Activated CD4-positive, alpha-beta T cell treated with anti-CD3 and anti-CD28 coated beads, Interleukin-2, amount 50 U/mL, for 16 hours (primary cell): ENCODE measurements at regions not wholly inside any gene's neighbourhood (a gene's known extent, or its start where the extent isn't known, plus 50 kb on each side); places are given as distances from the start of the nearest gene placed in this dataset.
"Not testable (repeated sequence)": the region's sequence is repeated elsewhere in the genome, so short reads cannot be mapped to it uniquely, and the experiment has no call there.

Experiments
- DNase-seq: peaks from one replicate; pipeline ENCODE4 v3.0.0-alpha.2; 2020

GRCh38 chr16:52227851-52228250 is 319.1 kb downstream of the TOX3 start:
- no peak for DNase-seq

GRCh38 chr16:52212841-52213240 is 334.1 kb downstream of the TOX3 start:
- DNase-seq, result no peak

GRCh38 chr16:52209227-52209626 is 337.7 kb downstream of the TOX3 start:
- DNase-seq, result no peak

- DNase-seq, result no peak
Measured at GRCh38 chr16:52203096-52203495, 343.8 kb downstream of the TOX3 start.

GRCh38 chr16:52193441-52193840 is 353.5 kb downstream of the TOX3 start:
- DNase-seq, result no peak

GRCh38 chr16:52191531-52192134 is 355.3 kb downstream of the TOX3 start:
- DNase-seq, result peak; percentile 62

- DNase-seq, result no peak
Measured at GRCh38 chr16:52184336-52184735, 362.6 kb downstream of the TOX3 start.

GRCh38 chr16:52182840-52183239 is 364.1 kb downstream of the TOX3 start:
- no peak for DNase-seq

- no peak for DNase-seq
Measured at GRCh38 chr16:52174168-52174567, 372.8 kb downstream of the TOX3 start.

- DNase-seq, result no peak
Measured at GRCh38 chr16:52171481-52171880, 375.5 kb downstream of the TOX3 start.

GRCh38 chr16:52167328-52167727 is 379.6 kb downstream of the TOX3 start:
- DNase-seq, result no peak

GRCh38 chr16:52165961-52166360 is 381.0 kb downstream of the TOX3 start:
- no peak for DNase-seq

GRCh38 chr16:52149003-52149402 is 397.9 kb downstream of the TOX3 start:
- DNase-seq, result no peak

GRCh38 chr16:52141871-52142270 is 405.1 kb downstream of the TOX3 start:
- DNase-seq, result no peak

- no peak for DNase-seq
Measured at GRCh38 chr16:52128361-52128760, 418.6 kb downstream of the TOX3 start.

GRCh38 chr16:52123842-52124241 is 423.1 kb downstream of the TOX3 start:
- DNase-seq, result no peak

- no peak for DNase-seq
Measured at GRCh38 chr16:52123061-52123839, 423.7 kb downstream of the TOX3 start.

- no peak for DNase-seq
Measured at GRCh38 chr16:52117171-52117570, 429.8 kb downstream of the TOX3 start.

GRCh38 chr16:52114379-52114778 is 432.6 kb downstream of the TOX3 start:
- DNase-seq, result no peak

GRCh38 chr16:52113533-52114183 is 433.3 kb downstream of the TOX3 start:
- DNase-seq, result no peak

GRCh38 chr16:52104993-52105392 is 441.9 kb downstream of the TOX3 start:
- DNase-seq, result not testable (repeated sequence)

- no peak for DNase-seq
Measured at GRCh38 chr16:52103791-52104190, 443.2 kb downstream of the TOX3 start.

GRCh38 chr16:52101246-52101645 is 445.7 kb downstream of the TOX3 start:
- DNase-seq, result no peak

GRCh38 chr16:52099382-52099781 is 447.6 kb downstream of the TOX3 start:
- no peak for DNase-seq
